NAMALWA (cell line): ENCODE measurements at regions not wholly inside any gene's neighbourhood (a gene's known extent, or its start where the extent isn't known, plus 50 kb on each side); places are given as distances from the start of the nearest gene placed in this dataset.
"Not testable (repeated sequence)": the region's sequence is repeated elsewhere in the genome, so short reads cannot be mapped to it uniquely, and the experiment has no call there.

ENCODE experiments used
- DNase-seq: peaks from one replicate; pipeline ENCODE4 v3.0.0-alpha.2; 2015; ENCODE audit warnings: low spot score

- DNase-seq = no peak
Observed at GRCh38 chr17:43315858-43316521, 82.2 kb upstream of the RNU2-1 start.

GRCh38 chr17:43315369-43315768 is 81.6 kb upstream of the RNU2-1 start:
- no peak for DNase-seq

- peak; percentile 28 for DNase-seq
Observed at GRCh38 chr17:43314611-43315011, 80.8 kb upstream of the RNU2-1 start.

GRCh38 chr17:43312011-43312410 is 78.2 kb upstream of the RNU2-1 start:
- no peak for DNase-seq

GRCh38 chr17:43309505-43310332 is 75.9 kb upstream of the RNU2-1 start:
- DNase-seq = peak; percentile 40

- DNase-seq = peak; percentile 36
Observed at GRCh38 chr17:43308999-43309398, 75.2 kb upstream of the RNU2-1 start.

- not testable (repeated sequence) for DNase-seq
Observed at GRCh38 chr17:43304792-43305191, 71.0 kb upstream of the RNU2-1 start.

GRCh38 chr17:43303049-43303448 is 69.3 kb upstream of the RNU2-1 start:
- DNase-seq = not testable (repeated sequence)

GRCh38 chr17:43299300-43300076 is 65.7 kb upstream of the RNU2-1 start:
- not testable (repeated sequence) for DNase-seq

GRCh38 chr17:43289670-43290069 is 55.9 kb upstream of the RNU2-1 start:
- not testable (repeated sequence) for DNase-seq

GRCh38 chr17:43283606-43284005 is 49.8 kb upstream of the RNU2-1 start:
- not testable (repeated sequence) for DNase-seq
